B cell (primary cell): ENCODE measurements at regions not wholly inside any gene's neighbourhood (a gene's known extent, or its start where the extent isn't known, plus 50 kb on each side); places are given as distances from the start of the nearest gene placed in this dataset.

Source experiments
- EZH2 ChIP-seq: IDR thresholded peaks from 2 replicates; pipeline ENCODE4 v1.6.1; 2012; ENCODE audit warnings: borderline replicate concordance, low read depth, mild to moderate bottlenecking, moderate library complexity, low read length; ENCODE audit not compliant: insufficient read depth, poor library complexity, severe bottlenecking
- TF ChIP-seq, protein P1 (sequence below): fragments of 200-600 bp; IDR thresholded peaks from one replicate; pipeline ENCODE4 v1.8.0; 2022; ENCODE audit warnings: antibody characterized with exemption, mild to moderate bottlenecking

DNA sequence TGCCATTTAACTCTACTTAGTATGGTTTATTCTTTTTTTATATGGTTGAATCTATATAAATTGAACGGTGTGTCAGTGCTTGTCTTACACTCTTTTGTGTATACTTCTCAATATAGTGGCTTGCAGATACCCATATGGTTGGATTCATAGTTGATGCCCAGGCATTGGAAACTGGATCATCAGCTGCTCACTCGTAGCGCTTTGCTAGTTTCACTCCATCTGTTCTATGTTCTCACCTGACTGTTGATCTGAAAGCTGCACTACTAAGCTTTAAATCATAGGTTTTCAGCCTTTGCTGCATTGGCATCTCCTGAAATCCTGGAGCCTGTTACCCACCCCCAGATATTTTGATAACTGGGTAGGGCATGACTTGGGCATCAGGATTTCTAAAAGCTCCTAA is 121.6 kb upstream of the DCLK2 start:
- TF ChIP-seq, protein P1, sequence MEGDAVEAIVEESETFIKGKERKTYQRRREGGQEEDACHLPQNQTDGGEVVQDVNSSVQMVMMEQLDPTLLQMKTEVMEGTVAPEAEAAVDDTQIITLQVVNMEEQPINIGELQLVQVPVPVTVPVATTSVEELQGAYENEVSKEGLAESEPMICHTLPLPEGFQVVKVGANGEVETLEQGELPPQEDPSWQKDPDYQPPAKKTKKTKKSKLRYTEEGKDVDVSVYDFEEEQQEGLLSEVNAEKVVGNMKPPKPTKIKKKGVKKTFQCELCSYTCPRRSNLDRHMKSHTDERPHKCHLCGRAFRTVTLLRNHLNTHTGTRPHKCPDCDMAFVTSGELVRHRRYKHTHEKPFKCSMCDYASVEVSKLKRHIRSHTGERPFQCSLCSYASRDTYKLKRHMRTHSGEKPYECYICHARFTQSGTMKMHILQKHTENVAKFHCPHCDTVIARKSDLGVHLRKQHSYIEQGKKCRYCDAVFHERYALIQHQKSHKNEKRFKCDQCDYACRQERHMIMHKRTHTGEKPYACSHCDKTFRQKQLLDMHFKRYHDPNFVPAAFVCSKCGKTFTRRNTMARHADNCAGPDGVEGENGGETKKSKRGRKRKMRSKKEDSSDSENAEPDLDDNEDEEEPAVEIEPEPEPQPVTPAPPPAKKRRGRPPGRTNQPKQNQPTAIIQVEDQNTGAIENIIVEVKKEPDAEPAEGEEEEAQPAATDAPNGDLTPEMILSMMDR, result no peak
- TF ChIP-seq EZH2, result no peak
